Upper lobe of left lung (tissue), 6 donors: ENCODE measurements at regions not wholly inside any gene's neighbourhood (a gene's known extent, or its start where the extent isn't known, plus 50 kb on each side); places are given as distances from the start of the nearest gene placed in this dataset.

ENCODE experiments used
- ATAC-seq, 2 donors: fragments of 200-7000 bp; cut with Tn5 transposase; one replicate each; pipeline ENCODE4 v1.9.1; 2022; ENCODE audit warnings: mild to moderate bottlenecking in 2 of 2, moderate library complexity in 2 of 2; ENCODE audit not compliant: low FRiP score in 2 of 2
- DNase-seq, 2 donors: peaks; one replicate each; pipeline ENCODE4 v3.0.0-alpha.2; 2019 to 2020
- H3K27ac ChIP-seq, 4 donors: fragments of 200-600 bp; sonication (generic); one replicate each; pipeline ENCODE4 v1.5.1; 2016 to 2019
- H3K27me3 ChIP-seq, 4 donors: fragments of 200-600 bp; sonication (generic); one replicate each; pipeline ENCODE4 v1.5.1; 2017 to 2019
- H3K36me3 ChIP-seq, 4 donors: fragments of 200-600 bp; sonication (generic); one replicate each; pipeline ENCODE4 v1.5.1; 2016 to 2019
- H3K4me1 ChIP-seq, 4 donors: fragments of 200-600 bp; sonication (generic); one replicate each; pipeline ENCODE4 v1.5.1; 2018 to 2019
- H3K4me3 ChIP-seq, 4 donors: fragments of 200-600 bp; sonication (generic); one replicate each; pipeline ENCODE4 v1.5.1; 2017 to 2019; ENCODE audit warnings: mild to moderate bottlenecking in 2 of 4, moderate library complexity in 1 of 4
- H3K9me3 ChIP-seq, 4 donors: fragments of 200-600 bp; sonication (generic); one replicate each; pipeline ENCODE4 v1.5.1; 2018 to 2019
- CTCF ChIP-seq, 6 experiments: fragments of 450-650 bp in 4 of 6; fragments of 200-600 bp in 2 of 6; sonication (generic) in 2 of 6; IDR thresholded peaks; one replicate each; pipeline ENCODE4 v1.5.1; 2016 to 2019; ENCODE audit warnings: antibody characterized with exemption in 6 of 6
- EP300 ChIP-seq, 4 donors: sonication (generic); formaldehyde crosslinking; IDR thresholded peaks; one replicate each; pipeline ENCODE4 v1.5.1; 2017; ENCODE audit warnings: antibody characterized with exemption in 4 of 4, control low read depth in 2 of 4
- POLR2A ChIP-seq, 4 donors: fragments of 450-650 bp; IDR thresholded peaks; one replicate each; pipeline ENCODE4 v1.5.1; 2016 to 2017; ENCODE audit warnings: antibody characterized with exemption in 4 of 4, mild to moderate bottlenecking in 2 of 4
- POLR2AphosphoS5 ChIP-seq, 2 donors: sonication (generic); formaldehyde crosslinking; IDR thresholded peaks; one replicate each; pipeline ENCODE4 v1.5.1; 2017; ENCODE audit warnings: antibody characterized with exemption in 2 of 2
- WGBS, 2 donors: methylation state at CpG; one replicate each; pipeline ENCODE4 v1.1.5; 2017 to 2018; 5-methylcytosine and 5-hydroxymethylcytosine counted together
- donor health status: DM: no; HTN: no; CAD: no; lungs with moderate emphysema.
- donor health status: DM: no; HTN: yes; CAD: no; lungs with severe emphysema.

- no peak overlapping the region for H3K4me3 ChIP-seq
- peak in 1 of 2 donors; percentile 53 for ATAC-seq
- H3K9me3 ChIP-seq, result peaks cover 0 to 4% (median 0%) of the 10 kb centered on the region in 4 donors
- TF ChIP-seq CTCF (IDR thresholded peaks at IDR 0.05) (no peak), POLR2AphosphoS5 (IDR thresholded peaks at IDR 0.05) (no peak), POLR2A (IDR thresholded peaks at IDR 0.05) (no peak), EP300 (IDR thresholded peaks at IDR 0.05) (no peak)
- H3K27me3 ChIP-seq, result no peaks in the 10 kb centered on the region
- DNase-seq, result no peak
- H3K4me1 ChIP-seq, result peaks cover 0 to 9% (median 4%) of the 10 kb centered on the region in 4 donors
- H3K36me3 ChIP-seq, result no peaks in the 10 kb centered on the region
- H3K27ac ChIP-seq, result no peak overlapping the region
- WGBS, 2 donors, result 74 to 81% methylated on average over 4 of the region's 4 CpGs
These were observed 274.3 kb upstream of the DMRT1 start for GRCh38 chr9:567128-567746.

DNA sequence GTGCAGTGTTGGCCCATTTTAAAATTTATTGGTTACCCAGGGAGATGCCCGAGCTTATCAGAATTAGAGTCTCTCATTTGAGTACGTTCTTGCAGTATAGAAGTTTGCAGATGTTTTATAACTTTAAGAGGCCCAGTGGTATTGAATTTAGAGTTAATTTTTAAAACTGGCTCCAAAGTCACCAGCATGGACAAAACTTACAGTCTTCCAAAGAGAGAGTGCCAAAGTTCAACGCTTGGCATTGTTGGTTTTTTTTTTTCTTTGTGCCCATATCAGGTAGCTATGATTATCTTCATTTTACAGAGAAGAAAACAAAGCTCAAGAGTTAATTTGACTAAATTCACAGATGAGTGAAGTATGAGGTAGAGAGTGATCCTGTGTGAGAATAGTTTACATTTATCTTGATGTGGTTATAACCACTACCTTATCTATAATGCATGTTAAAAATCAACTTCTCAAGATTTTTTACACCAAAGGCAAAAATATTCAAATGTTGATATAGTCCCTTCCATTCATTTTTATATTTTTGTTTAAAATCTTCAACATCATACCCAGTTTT, 273.7 kb upstream of the DMRT1 start:
- H3K27ac ChIP-seq, result no peak overlapping the region
- H3K9me3 ChIP-seq, result peaks cover 0 to 4% (median 0%) of the 10 kb centered on the region in 4 donors
- TF ChIP-seq POLR2AphosphoS5 (IDR thresholded peaks at IDR 0.05) (no peak), CTCF (IDR thresholded peaks at IDR 0.05) (no peak), POLR2A (IDR thresholded peaks at IDR 0.05) (no peak), EP300 (IDR thresholded peaks at IDR 0.05) (no peak)
- DNase-seq (no peak), ATAC-seq (no peak)
- no peaks in the 10 kb centered on the region for H3K27me3 ChIP-seq
- 74 to 82% methylated on average over 3 of the region's 3 CpGs for WGBS, 2 donors
- H3K4me3 ChIP-seq, result no peak overlapping the region
- H3K4me1 ChIP-seq, result peaks cover 0 to 9% (median 4%) of the 10 kb centered on the region in 4 donors
- no peaks in the 10 kb centered on the region for H3K36me3 ChIP-seq

- TF ChIP-seq CTCF (IDR thresholded peaks at IDR 0.05) (no peak), POLR2A (IDR thresholded peaks at IDR 0.05) (no peak), EP300 (IDR thresholded peaks at IDR 0.05) (no peak), POLR2AphosphoS5 (IDR thresholded peaks at IDR 0.05) (no peak)
- no peak overlapping the region for H3K27ac ChIP-seq
- H3K9me3 ChIP-seq, result peaks cover 0 to 4% (median 0%) of the 10 kb centered on the region in 4 donors
- H3K27me3 ChIP-seq, result no peaks in the 10 kb centered on the region
- 87 to 100% methylated on average over 3 of the region's 3 CpGs for WGBS, 2 donors
- DNase-seq (no peak), ATAC-seq (no peak)
- H3K4me3 ChIP-seq, result no peak overlapping the region
- no peaks in the 10 kb centered on the region for H3K36me3 ChIP-seq
- peaks cover 0 to 12% (median 4%) of the 10 kb centered on the region in 4 donors for H3K4me1 ChIP-seq
These were observed 272.2 kb upstream of the DMRT1 start for GRCh38 chr9:569296-569695.

GRCh38 chr9:570187-570586, 271.3 kb upstream of the DMRT1 start:
- Histone ChIP-seq H3K4me3 (no peak overlapping the region), H3K9me3 (peaks cover 0 to 4% (median 0%) of the 10 kb centered on the region in 4 donors), H3K27ac (no peak overlapping the region), H3K27me3 (no peaks in the 10 kb centered on the region), H3K36me3 (no peaks in the 10 kb centered on the region), H3K4me1 (peaks cover 0 to 14% (median 4%) of the 10 kb centered on the region in 4 donors)
- TF ChIP-seq EP300 (IDR thresholded peaks at IDR 0.05) (no peak), POLR2A (IDR thresholded peaks at IDR 0.05) (no peak), POLR2AphosphoS5 (IDR thresholded peaks at IDR 0.05) (no peak), CTCF (IDR thresholded peaks at IDR 0.05) (no peak)
- ATAC-seq (no peak), DNase-seq (no peak)
- WGBS, 2 donors, result 76 to 83% methylated on average over 5 of the region's 5 CpGs

DNA sequence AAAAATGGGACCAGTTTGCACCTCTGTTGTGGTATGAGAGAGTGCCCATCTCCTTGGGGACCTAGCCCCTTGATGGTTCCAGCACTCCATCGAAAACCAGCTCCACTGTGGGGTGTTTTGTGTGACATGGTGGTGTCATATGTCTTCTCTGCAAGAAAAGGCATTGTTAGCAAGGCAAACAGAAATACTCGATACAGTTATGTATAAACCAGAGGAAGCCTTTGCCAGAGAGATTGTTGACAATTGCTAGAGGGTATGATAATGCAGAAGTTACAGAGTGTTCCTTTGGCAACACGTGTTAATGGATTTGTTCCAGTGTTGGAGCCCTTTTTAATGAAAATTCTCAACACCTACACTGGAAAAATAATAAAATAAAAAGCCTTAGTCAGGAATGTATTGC, 270.4 kb upstream of the DMRT1 start:
- WGBS, 2 donors, result 35 to 43% methylated on average over 3 of the region's 3 CpGs
- ATAC-seq, result no peak
- peaks cover 0 to 4% (median 0%) of the 10 kb centered on the region in 4 donors for H3K9me3 ChIP-seq
- H3K27me3 ChIP-seq, result no peaks in the 10 kb centered on the region
- peaks cover 0 to 14% (median 4%) of the 10 kb centered on the region in 4 donors for H3K4me1 ChIP-seq
- no peak for TF ChIP-seq POLR2AphosphoS5 (IDR thresholded peaks at IDR 0.05)
- TF ChIP-seq POLR2A (IDR thresholded peaks at IDR 0.05), result no peak
- TF ChIP-seq EP300 (IDR thresholded peaks at IDR 0.05), result no peak
- no peak for TF ChIP-seq CTCF (IDR thresholded peaks at IDR 0.05)
- no peaks in the 10 kb centered on the region for H3K36me3 ChIP-seq
- no peak for DNase-seq
- peak overlapping the region in 1 of 4 donors; percentile 30 for H3K27ac ChIP-seq
- H3K4me3 ChIP-seq, result no peak overlapping the region
